GM23338 (cell line): ENCODE measurements at regions not wholly inside any gene's neighbourhood (a gene's known extent, or its start where the extent isn't known, plus 50 kb on each side); places are given as distances from the start of the nearest gene placed in this dataset.

Experiments used
- CREB1 ChIP-seq: fragments of 250-450 bp; sonication (Bioruptor Pico); IDR thresholded peaks from 2 replicates; pipeline ENCODE4 v1.5.0; 2020; ENCODE audit warnings: low read depth, mild to moderate bottlenecking, moderate library complexity
- EZH2 ChIP-seq: fragments of 200-600 bp; sonication (generic); IDR thresholded peaks from one replicate; pipeline ENCODE4 v1.8.0; 2017; ENCODE audit warnings: antibody characterized with exemption, mild to moderate bottlenecking, low read depth; ENCODE audit not compliant: unreplicated experiment
- EZH2phosphoT487 ChIP-seq: fragments of 200-600 bp; sonication (generic); IDR thresholded peaks from one replicate; pipeline ENCODE4 v1.8.1; 2018; ENCODE audit warnings: antibody characterized with exemption; ENCODE audit not compliant: unreplicated experiment
- JUNB ChIP-seq: IDR thresholded peaks from one replicate; pipeline ENCODE4 v1.6.1; 2016; ENCODE audit warnings: antibody characterized with exemption; ENCODE audit not compliant: unreplicated experiment
- NANOG ChIP-seq: IDR thresholded peaks from 2 replicates; pipeline ENCODE4 v1.6.1; 2016; ENCODE audit warnings: antibody characterized with exemption, borderline replicate concordance
- STAT1 ChIP-seq: IDR thresholded peaks from one replicate; pipeline ENCODE4 v1.6.1; 2016; ENCODE audit warnings: antibody characterized with exemption; ENCODE audit not compliant: unreplicated experiment
- ZNF114 ChIP-seq: fragments of 250-450 bp; sonication (Bioruptor Pico); IDR thresholded peaks from 2 replicates; pipeline ENCODE4 v1.5.0; 2020; ENCODE audit warnings: mild to moderate bottlenecking, moderate library complexity
- TF ChIP-seq, protein P1 (sequence below): fragments of 250-450 bp; sonication (Bioruptor Pico); IDR thresholded peaks from 2 replicates; pipeline ENCODE4 v1.5.0; 2020; ENCODE audit warnings: mild to moderate bottlenecking, moderate library complexity
- TF ChIP-seq, protein P2 (sequence below), 2 experiments: fragments of 200-600 bp in 1 of 2; sonication (generic) in 1 of 2; conservative IDR thresholded peaks; 2 replicates each; pipeline versions ENCODE4 v1.5.1 to v1.6.1; 2016 to 2017; ENCODE audit warnings: antibody characterized with exemption in 2 of 2, low read depth in 2 of 2, mild to moderate bottlenecking in 2 of 2, moderate library complexity in 1 of 2
- TF ChIP-seq, protein P3 (sequence below): IDR thresholded peaks from one replicate; pipeline ENCODE4 v1.6.1; 2018; ENCODE audit warnings: antibody characterized with exemption; ENCODE audit not compliant: unreplicated experiment

DNA sequence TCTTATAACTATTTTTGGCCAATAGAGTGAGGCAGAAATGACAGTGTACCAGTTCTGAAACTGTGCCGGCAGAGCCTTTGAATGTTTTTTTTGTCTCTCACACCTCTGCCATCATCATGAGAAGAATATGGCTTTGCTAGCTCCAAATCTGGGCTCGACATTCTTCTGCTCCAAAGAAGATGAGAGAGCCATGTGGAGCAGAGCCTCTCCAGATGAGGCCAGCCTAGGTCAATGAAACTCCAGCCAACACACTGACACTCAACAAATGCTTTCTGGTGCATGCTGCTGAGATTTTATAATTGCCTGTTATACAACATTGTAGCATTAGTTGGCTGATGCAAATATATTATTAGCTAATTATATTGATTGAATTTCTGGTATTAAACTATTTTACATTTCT, 154.7 kb downstream of the SLC38A4 start (continued):
- TF ChIP-seq, protein P1, sequence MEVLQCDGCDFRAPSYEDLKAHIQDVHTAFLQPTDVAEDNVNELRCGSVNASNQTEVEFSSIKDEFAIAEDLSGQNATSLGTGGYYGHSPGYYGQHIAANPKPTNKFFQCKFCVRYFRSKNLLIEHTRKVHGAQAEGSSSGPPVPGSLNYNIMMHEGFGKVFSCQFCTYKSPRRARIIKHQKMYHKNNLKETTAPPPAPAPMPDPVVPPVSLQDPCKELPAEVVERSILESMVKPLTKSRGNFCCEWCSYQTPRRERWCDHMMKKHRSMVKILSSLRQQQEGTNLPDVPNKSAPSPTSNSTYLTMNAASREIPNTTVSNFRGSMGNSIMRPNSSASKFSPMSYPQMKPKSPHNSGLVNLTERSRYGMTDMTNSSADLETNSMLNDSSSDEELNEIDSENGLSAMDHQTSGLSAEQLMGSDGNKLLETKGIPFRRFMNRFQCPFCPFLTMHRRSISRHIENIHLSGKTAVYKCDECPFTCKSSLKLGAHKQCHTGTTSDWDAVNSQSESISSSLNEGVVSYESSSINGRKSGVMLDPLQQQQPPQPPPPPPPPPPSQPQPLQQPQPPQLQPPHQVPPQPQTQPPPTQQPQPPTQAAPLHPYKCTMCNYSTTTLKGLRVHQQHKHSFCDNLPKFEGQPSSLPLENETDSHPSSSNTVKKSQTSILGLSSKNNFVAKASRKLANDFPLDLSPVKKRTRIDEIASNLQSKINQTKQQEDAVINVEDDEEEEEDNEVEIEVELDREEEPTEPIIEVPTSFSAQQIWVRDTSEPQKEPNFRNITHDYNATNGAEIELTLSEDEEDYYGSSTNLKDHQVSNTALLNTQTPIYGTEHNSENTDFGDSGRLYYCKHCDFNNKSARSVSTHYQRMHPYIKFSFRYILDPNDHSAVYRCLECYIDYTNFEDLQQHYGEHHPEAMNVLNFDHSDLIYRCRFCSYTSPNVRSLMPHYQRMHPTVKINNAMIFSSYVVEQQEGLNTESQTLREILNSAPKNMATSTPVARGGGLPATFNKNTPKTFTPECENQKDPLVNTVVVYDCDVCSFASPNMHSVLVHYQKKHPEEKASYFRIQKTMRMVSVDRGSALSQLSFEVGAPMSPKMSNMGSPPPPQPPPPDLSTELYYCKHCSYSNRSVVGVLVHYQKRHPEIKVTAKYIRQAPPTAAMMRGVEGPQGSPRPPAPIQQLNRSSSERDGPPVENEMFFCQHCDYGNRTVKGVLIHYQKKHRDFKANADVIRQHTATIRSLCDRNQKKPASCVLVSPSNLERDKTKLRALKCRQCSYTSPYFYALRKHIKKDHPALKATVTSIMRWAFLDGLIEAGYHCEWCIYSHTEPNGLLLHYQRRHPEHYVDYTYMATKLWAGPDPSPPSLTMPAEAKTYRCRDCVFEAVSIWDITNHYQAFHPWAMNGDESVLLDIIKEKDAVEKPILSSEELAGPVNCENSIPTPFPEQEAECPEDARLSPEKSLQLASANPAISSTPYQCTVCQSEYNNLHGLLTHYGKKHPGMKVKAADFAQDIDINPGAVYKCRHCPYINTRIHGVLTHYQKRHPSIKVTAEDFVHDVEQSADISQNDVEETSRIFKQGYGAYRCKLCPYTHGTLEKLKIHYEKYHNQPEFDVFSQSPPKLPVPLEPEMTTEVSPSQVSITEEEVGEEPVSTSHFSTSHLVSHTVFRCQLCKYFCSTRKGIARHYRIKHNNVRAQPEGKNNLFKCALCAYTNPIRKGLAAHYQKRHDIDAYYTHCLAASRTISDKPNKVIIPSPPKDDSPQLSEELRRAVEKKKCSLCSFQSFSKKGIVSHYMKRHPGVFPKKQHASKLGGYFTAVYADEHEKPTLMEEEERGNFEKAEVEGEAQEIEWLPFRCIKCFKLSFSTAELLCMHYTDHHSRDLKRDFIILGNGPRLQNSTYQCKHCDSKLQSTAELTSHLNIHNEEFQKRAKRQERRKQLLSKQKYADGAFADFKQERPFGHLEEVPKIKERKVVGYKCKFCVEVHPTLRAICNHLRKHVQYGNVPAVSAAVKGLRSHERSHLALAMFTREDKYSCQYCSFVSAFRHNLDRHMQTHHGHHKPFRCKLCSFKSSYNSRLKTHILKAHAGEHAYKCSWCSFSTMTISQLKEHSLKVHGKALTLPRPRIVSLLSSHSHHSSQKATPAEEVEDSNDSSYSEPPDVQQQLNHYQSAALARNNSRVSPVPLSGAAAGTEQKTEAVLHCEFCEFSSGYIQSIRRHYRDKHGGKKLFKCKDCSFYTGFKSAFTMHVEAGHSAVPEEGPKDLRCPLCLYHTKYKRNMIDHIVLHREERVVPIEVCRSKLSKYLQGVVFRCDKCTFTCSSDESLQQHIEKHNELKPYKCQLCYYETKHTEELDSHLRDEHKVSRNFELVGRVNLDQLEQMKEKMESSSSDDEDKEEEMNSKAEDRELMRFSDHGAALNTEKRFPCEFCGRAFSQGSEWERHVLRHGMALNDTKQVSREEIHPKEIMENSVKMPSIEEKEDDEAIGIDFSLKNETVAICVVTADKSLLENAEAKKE (CRISPR knock-in tag), result no peak
- no peak for TF ChIP-seq EZH2phosphoT487
- no peak for TF ChIP-seq CREB1 (CRISPR knock-in tag)
- TF ChIP-seq STAT1, result no peak
- TF ChIP-seq NANOG, result no peak
- TF ChIP-seq ZNF114 (CRISPR knock-in tag), result no peak
- TF ChIP-seq EZH2, result no peak
- no peak for TF ChIP-seq JUNB
- TF ChIP-seq, protein P2, sequence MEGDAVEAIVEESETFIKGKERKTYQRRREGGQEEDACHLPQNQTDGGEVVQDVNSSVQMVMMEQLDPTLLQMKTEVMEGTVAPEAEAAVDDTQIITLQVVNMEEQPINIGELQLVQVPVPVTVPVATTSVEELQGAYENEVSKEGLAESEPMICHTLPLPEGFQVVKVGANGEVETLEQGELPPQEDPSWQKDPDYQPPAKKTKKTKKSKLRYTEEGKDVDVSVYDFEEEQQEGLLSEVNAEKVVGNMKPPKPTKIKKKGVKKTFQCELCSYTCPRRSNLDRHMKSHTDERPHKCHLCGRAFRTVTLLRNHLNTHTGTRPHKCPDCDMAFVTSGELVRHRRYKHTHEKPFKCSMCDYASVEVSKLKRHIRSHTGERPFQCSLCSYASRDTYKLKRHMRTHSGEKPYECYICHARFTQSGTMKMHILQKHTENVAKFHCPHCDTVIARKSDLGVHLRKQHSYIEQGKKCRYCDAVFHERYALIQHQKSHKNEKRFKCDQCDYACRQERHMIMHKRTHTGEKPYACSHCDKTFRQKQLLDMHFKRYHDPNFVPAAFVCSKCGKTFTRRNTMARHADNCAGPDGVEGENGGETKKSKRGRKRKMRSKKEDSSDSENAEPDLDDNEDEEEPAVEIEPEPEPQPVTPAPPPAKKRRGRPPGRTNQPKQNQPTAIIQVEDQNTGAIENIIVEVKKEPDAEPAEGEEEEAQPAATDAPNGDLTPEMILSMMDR (conservative IDR thresholded peaks at IDR 0.05; ENCODE audit: low read depth in 2 of 2), result no peak
- TF ChIP-seq, protein P3, sequence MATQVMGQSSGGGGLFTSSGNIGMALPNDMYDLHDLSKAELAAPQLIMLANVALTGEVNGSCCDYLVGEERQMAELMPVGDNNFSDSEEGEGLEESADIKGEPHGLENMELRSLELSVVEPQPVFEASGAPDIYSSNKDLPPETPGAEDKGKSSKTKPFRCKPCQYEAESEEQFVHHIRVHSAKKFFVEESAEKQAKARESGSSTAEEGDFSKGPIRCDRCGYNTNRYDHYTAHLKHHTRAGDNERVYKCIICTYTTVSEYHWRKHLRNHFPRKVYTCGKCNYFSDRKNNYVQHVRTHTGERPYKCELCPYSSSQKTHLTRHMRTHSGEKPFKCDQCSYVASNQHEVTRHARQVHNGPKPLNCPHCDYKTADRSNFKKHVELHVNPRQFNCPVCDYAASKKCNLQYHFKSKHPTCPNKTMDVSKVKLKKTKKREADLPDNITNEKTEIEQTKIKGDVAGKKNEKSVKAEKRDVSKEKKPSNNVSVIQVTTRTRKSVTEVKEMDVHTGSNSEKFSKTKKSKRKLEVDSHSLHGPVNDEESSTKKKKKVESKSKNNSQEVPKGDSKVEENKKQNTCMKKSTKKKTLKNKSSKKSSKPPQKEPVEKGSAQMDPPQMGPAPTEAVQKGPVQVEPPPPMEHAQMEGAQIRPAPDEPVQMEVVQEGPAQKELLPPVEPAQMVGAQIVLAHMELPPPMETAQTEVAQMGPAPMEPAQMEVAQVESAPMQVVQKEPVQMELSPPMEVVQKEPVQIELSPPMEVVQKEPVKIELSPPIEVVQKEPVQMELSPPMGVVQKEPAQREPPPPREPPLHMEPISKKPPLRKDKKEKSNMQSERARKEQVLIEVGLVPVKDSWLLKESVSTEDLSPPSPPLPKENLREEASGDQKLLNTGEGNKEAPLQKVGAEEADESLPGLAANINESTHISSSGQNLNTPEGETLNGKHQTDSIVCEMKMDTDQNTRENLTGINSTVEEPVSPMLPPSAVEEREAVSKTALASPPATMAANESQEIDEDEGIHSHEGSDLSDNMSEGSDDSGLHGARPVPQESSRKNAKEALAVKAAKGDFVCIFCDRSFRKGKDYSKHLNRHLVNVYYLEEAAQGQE, result no peak
